H1 (cell line): ENCODE measurements at regions not wholly inside any gene's neighbourhood (a gene's known extent, or its start where the extent isn't known, plus 50 kb on each side); places are given as distances from the start of the nearest gene placed in this dataset.
"Not testable (repeated sequence)": the region's sequence is repeated elsewhere in the genome, so short reads cannot be mapped to it uniquely, and the experiment has no call there.

ENCODE experiments used
- CTCF ChIA-PET: fragments of 300-600 bp; sonication (Branson Sonifier 250); formaldehyde crosslinking; loops from one replicate; lab custom pipeline; 2021; ENCODE audit not compliant: partially characterized antibody; lab: Charles Lee
- POLR2A ChIA-PET: fragments of 300-600 bp; sonication (Branson Sonifier 250); formaldehyde crosslinking; loops from one replicate; lab custom pipeline; 2021; ENCODE audit warnings: inconsistent platforms; ENCODE audit not compliant: partially characterized antibody; lab: Charles Lee
- DNase-seq, 2 experiments: peaks; one replicate each; pipeline versions ENCODE4 v3.0.0 to v3.0.0-alpha.2; 2010 to 2022; ENCODE audit warnings: low spot score in 2 of 2, low read depth in 1 of 2, mixed read lengths in 1 of 2
- FAIRE-seq: peaks from 2 replicates; lab custom pipeline; 2011; peaks lifted over from hg19 to GRCh38; lab: Jason Lieb, UNC
- H2AFZ ChIP-seq: 2 replicates; pipeline ENCODE4 v1.8.1; 2012; ENCODE audit warnings: low read length, inconsistent platforms
- H2AK5ac ChIP-seq: 2 replicates; pipeline ENCODE4 v1.6.1; 2013; ENCODE audit warnings: low read depth, low read length
- H2BK120ac ChIP-seq: replicated peaks from 2 replicates; pipeline ENCODE3; 2013; ENCODE audit warnings: low read depth, low read length, inconsistent platforms
- H2BK12ac ChIP-seq: 2 replicates; pipeline ENCODE4 v1.6.1; 2013; ENCODE audit warnings: low read depth, low read length
- H2BK15ac ChIP-seq: 2 replicates; pipeline ENCODE4 v1.6.1; 2013; ENCODE audit warnings: low read length
- H2BK20ac ChIP-seq: 2 replicates; pipeline ENCODE4 v1.6.1; 2013; ENCODE audit warnings: low read length
- H2BK5ac ChIP-seq: 2 replicates; pipeline ENCODE4 v1.6.1; 2013; ENCODE audit warnings: low read depth, low read length
- H3K14ac ChIP-seq: 2 replicates; pipeline ENCODE4 v1.6.1; 2013; ENCODE audit warnings: inconsistent platforms; ENCODE audit not compliant: insufficient read length
- H3K18ac ChIP-seq: 2 replicates; pipeline ENCODE4 v1.6.1; 2013; ENCODE audit warnings: low read length; ENCODE audit errors: extremely low read depth
- H3K23ac ChIP-seq: 2 replicates; pipeline ENCODE4 v1.6.1; 2013; ENCODE audit warnings: inconsistent platforms; ENCODE audit not compliant: insufficient read length
- H3K23me2 ChIP-seq: 2 replicates; pipeline ENCODE4 v1.6.1; 2013; ENCODE audit warnings: low read depth, low read length
- H3K27ac ChIP-seq: 2 replicates; pipeline ENCODE4 v1.6.1; 2011; ENCODE audit warnings: low read depth, low read length, inconsistent platforms
- H3K27me3 ChIP-seq, 4 experiments: replicated peaks in 1 of 4; 1 replicate in 1 of 4; 2 replicates in 3 of 4; pipeline versions ENCODE4 v1.6.1 to v1.8.1; 2011 to 2013; ENCODE audit warnings: low read length in 3 of 4, mild to moderate bottlenecking in 3 of 4, inconsistent platforms in 2 of 4, mixed read lengths in 2 of 4, moderate library complexity in 1 of 4; ENCODE audit not compliant: control insufficient read depth in 3 of 4, insufficient read depth in 3 of 4; ENCODE audit errors: extremely low read depth in 1 of 4
- H3K36me3 ChIP-seq, 4 experiments: 2 replicates each; pipeline versions ENCODE4 v1.6.1 to v1.8.1; 2011 to 2013; ENCODE audit warnings: mild to moderate bottlenecking in 4 of 4, low read length in 3 of 4, moderate library complexity in 2 of 4, control low read depth in 1 of 4, inconsistent platforms in 1 of 4; ENCODE audit not compliant: insufficient read depth in 4 of 4, control insufficient read depth in 2 of 4
- H3K4ac ChIP-seq: replicated peaks from 2 replicates; pipeline ENCODE3; 2013; ENCODE audit warnings: low read length, low read depth, mixed read lengths, inconsistent platforms; ENCODE audit not compliant: insufficient read length
- H3K4me1 ChIP-seq, 4 experiments: replicated peaks in 1 of 4; 1 replicate in 1 of 4; 2 replicates in 3 of 4; pipeline versions ENCODE4 v1.6.1 to v1.8.1; 2011 to 2013; ENCODE audit warnings: low read length in 3 of 4, inconsistent platforms in 2 of 4, mixed read lengths in 1 of 4; ENCODE audit not compliant: insufficient read depth in 4 of 4, control insufficient read depth in 3 of 4
- H3K4me2 ChIP-seq, 2 experiments: 2 replicates each; pipeline versions ENCODE4 v1.6.1 to v1.8.1; 2011 to 2013; ENCODE audit warnings: low read depth in 2 of 2, low read length in 2 of 2, control low read depth in 1 of 2, inconsistent platforms in 1 of 2, mild to moderate bottlenecking in 1 of 2; ENCODE audit not compliant: insufficient read depth in 1 of 2
- H3K4me3 ChIP-seq, 4 experiments: fragments of 200-600, 300-600 bp in 1 of 4; sonication (generic), shearing (Covaris generic), sonication (Bioruptor Twin) in 1 of 4; 2 replicates each; pipeline versions ENCODE4 v1.5.1 to v1.8.1; 2011 to 2016; ENCODE audit warnings: low read length in 4 of 4, low read depth in 3 of 4, control low read depth in 2 of 4, inconsistent platforms in 2 of 4, mild to moderate bottlenecking in 2 of 4, mixed read lengths in 1 of 4, moderate library complexity in 1 of 4; ENCODE audit not compliant: insufficient read depth in 2 of 4; ENCODE audit errors: extremely low read depth in 1 of 4
- H3K56ac ChIP-seq: replicated peaks from 2 replicates; pipeline ENCODE3; 2013; ENCODE audit warnings: low read depth, mild to moderate bottlenecking, mixed read lengths, low read length, inconsistent platforms; ENCODE audit not compliant: insufficient read length
- H3K79me1 ChIP-seq: 2 replicates; pipeline ENCODE4 v1.6.1; 2013; ENCODE audit warnings: low read depth, low read length, control low read depth
- H3K79me2 ChIP-seq, 2 experiments: 2 replicates each; pipeline versions ENCODE4 v1.6.1 to v1.8.1; 2012 to 2013; ENCODE audit warnings: low read length in 2 of 2, mild to moderate bottlenecking in 2 of 2, inconsistent platforms in 1 of 2; ENCODE audit not compliant: insufficient read depth in 2 of 2, control insufficient read depth in 1 of 2
- H3K9ac ChIP-seq, 4 experiments: replicated peaks in 1 of 4; 1 replicate in 1 of 4; 2 replicates in 3 of 4; pipeline versions ENCODE4 v1.6.1 to v1.8.1; 2011 to 2013; ENCODE audit warnings: low read depth in 3 of 4, low read length in 3 of 4, control low read depth in 2 of 4, mild to moderate bottlenecking in 2 of 4, moderate library complexity in 2 of 4, inconsistent platforms in 1 of 4; ENCODE audit errors: extremely low read depth in 1 of 4
- H3K9me3 ChIP-seq, 2 experiments: 2 replicates each; pipeline versions ENCODE4 v1.6.1 to v1.8.1; 2012 to 2013; ENCODE audit warnings: mild to moderate bottlenecking in 2 of 2, moderate library complexity in 2 of 2, control low read depth in 1 of 2, inconsistent platforms in 1 of 2, low read depth in 1 of 2, low read length in 1 of 2, mixed read lengths in 1 of 2; ENCODE audit not compliant: insufficient read depth in 2 of 2
- H4K20me1 ChIP-seq, 2 experiments: replicated peaks in 1 of 2; 2 replicates each; pipeline versions ENCODE3 to v1.8.1; 2011 to 2013; ENCODE audit warnings: inconsistent platforms in 2 of 2, low read length in 2 of 2, mild to moderate bottlenecking in 1 of 2; ENCODE audit not compliant: insufficient read depth in 2 of 2, control insufficient read depth in 1 of 2
- H4K5ac ChIP-seq: 2 replicates; pipeline ENCODE4 v1.6.1; 2013; ENCODE audit warnings: low read length, low read depth, mixed read lengths, inconsistent platforms; ENCODE audit not compliant: insufficient read length
- H4K8ac ChIP-seq: 2 replicates; pipeline ENCODE4 v1.8.0; 2013; ENCODE audit warnings: mild to moderate bottlenecking, moderate library complexity, low read length, inconsistent platforms; ENCODE audit not compliant: insufficient read depth; ENCODE audit errors: extremely low read depth
- H4K91ac ChIP-seq: replicated peaks from 2 replicates; pipeline ENCODE3; 2013; ENCODE audit warnings: low read length, mixed read lengths, inconsistent platforms; ENCODE audit not compliant: insufficient read length
- WGBS, 2 experiments: shearing (Covaris generic) in 1 of 2; methylation state at CpG; one replicate each; pipeline versions ENCODE4 v1.1.6 to v1.1.7; 2013 to 2015; ENCODE audit warnings: low lambda C conversion rate in 2 of 2, mixed read lengths in 2 of 2, inconsistent platforms in 1 of 2, low coverage in 1 of 2, missing lambda C conversion rate in 1 of 2; ENCODE audit not compliant: insufficient replicate concordance in 2 of 2, insufficient coverage in 1 of 2, insufficient read length in 1 of 2; ENCODE audit errors: extremely low coverage in 1 of 2, missing lambda C conversion rate in 1 of 2; 5-methylcytosine and 5-hydroxymethylcytosine counted together

GRCh38 chr2:129204581-129204980 lies 774.9 kb upstream of the RAB6C start:
- H3K4ac ChIP-seq, H3K79me2 ChIP-seq, H3K27ac ChIP-seq, H4K20me1 ChIP-seq, H2BK20ac ChIP-seq, DNase-seq, H3K18ac ChIP-seq, H3K79me1 ChIP-seq, H3K4me2 ChIP-seq, H4K5ac ChIP-seq, H2BK12ac ChIP-seq, FAIRE-seq, H2AK5ac ChIP-seq, POLR2A ChIA-PET, H3K4me3 ChIP-seq, H3K23ac ChIP-seq, H3K56ac ChIP-seq, H2BK5ac ChIP-seq, H3K9ac ChIP-seq, H3K23me2 ChIP-seq, H3K14ac ChIP-seq, H2AFZ ChIP-seq, H3K4me1 ChIP-seq, H4K91ac ChIP-seq, H4K8ac ChIP-seq, H3K9me3 ChIP-seq, H2BK120ac ChIP-seq, H3K36me3 ChIP-seq, H3K27me3 ChIP-seq, H2BK15ac ChIP-seq: not testable (repeated sequence)
- CTCF ChIA-PET, result interaction anchor here (1.7 kb wide), 1 partner anchor 29 kb away, joined by 3 read pairs; no protein-coding TSS in a partner anchor
- WGBS, 2 experiments, result 97% methylated on average over 2 of the region's 2 CpGs; no CpG with 5 or more reads in 1 of the 2 experiments
